ENCODE measurements at regions not wholly inside any gene's neighbourhood (a gene's known extent, or its start where the extent isn't known, plus 50 kb on each side); places are given as distances from the start of the nearest gene placed in this dataset.

- Histone ChIP-seq H3K79me2 (ENCODE audit: control insufficient read depth, insufficient read depth, low read length) (no peaks in the 10 kb centered on the region), H3K27ac (ENCODE audit: insufficient read depth, low read depth, low read length) (no peak overlapping the region), H3K4me1 (ENCODE audit: control insufficient read depth, extremely low read depth, insufficient read depth, low read length) (no peaks in the 10 kb centered on the region), H3K9ac (replicated peaks; ENCODE audit: extremely low read depth, insufficient read depth, low read length) (no peak overlapping the region), H3K9me1 (replicated peaks; ENCODE audit: control insufficient read depth, extremely low read depth, insufficient read depth, low read length) (no peaks in the 10 kb centered on the region), H3K4me2 (ENCODE audit: insufficient read depth, low read length) (no peak overlapping the region), H4K20me1 (replicated peaks; ENCODE audit: control insufficient read depth, extremely low read depth, insufficient read depth, low read length) (no peaks in the 10 kb centered on the region), H3K36me3 (ENCODE audit: control insufficient read depth in 2 of 2, extremely low read depth in 1 of 2, insufficient read depth in 2 of 2, low read length in 2 of 2) (no peaks in the 10 kb centered on the region), H3K27me3 (ENCODE audit: control insufficient read depth in 2 of 2, insufficient read depth in 2 of 2, low read length in 2 of 2) (no peaks in the 10 kb centered on the region), H3K4me3 (replicated peaks in 1 of 3; ENCODE audit: insufficient read depth in 1 of 3, low read depth in 1 of 3, low read length in 3 of 3) (no peak overlapping the region), H2AFZ (ENCODE audit: low read depth, low read length) (no peak overlapping the region), H3K9me3 (replicated peaks; ENCODE audit: control insufficient read depth, insufficient read depth, low read length) (no peaks in the 10 kb centered on the region)
- TF ChIP-seq MYC (IDR thresholded peaks at IDR 0.05; ENCODE audit: low read depth, low read length) (no peak), POLR2A (IDR thresholded peaks at IDR 0.05; ENCODE audit: low read depth, low read length) (no peak), FOS (IDR thresholded peaks at IDR 0.05; ENCODE audit: borderline replicate concordance, insufficient read depth, low read length) (no peak), EZH2 (IDR thresholded peaks at IDR 0.05; ENCODE audit: borderline replicate concordance, low read depth, low read length, severe bottlenecking) (no peak), JUN (IDR thresholded peaks at IDR 0.05; ENCODE audit: borderline replicate concordance, insufficient read depth, insufficient read length, low read depth) (no peak), MAX (IDR thresholded peaks at IDR 0.05; ENCODE audit: insufficient read depth, insufficient read length) (no peak), POLR2AphosphoS5 (IDR thresholded peaks at IDR 0.05; ENCODE audit: insufficient read depth, low read depth, low read length) (no peak), CTCF (IDR thresholded peaks at IDR 0.05; ENCODE audit: extremely low read depth in 1 of 2, insufficient read depth in 1 of 2, low read depth in 1 of 2, low read length in 2 of 2) (no peak), GATA2 (IDR thresholded peaks at IDR 0.05; ENCODE audit: insufficient read depth, insufficient read length, low read depth, low read length) (no peak)
- intact Hi-C loops (cut with micrococcal nuclease) (no loop called here), dilution Hi-C loops (cut with MboI; ENCODE audit: extremely low pct_ligation_motif_present, low sequenced_read_pairs) (no loop called here)
- ChIA-PET POLR2A (no interaction called here), CTCF (no interaction called here)
- FAIRE-seq (no peak), DNase-seq (ENCODE audit: low read depth, low spot score) (no peak)
- no TSS peak for BruUV-seq (replicated peaks)
Measured at GRCh38 chr1:34639701-34640100, 115.1 kb upstream of the GJB5 start.

Measured in endothelial cell of umbilical vein (primary cell).